Middle frontal gyrus (tissue), 1 donor: ENCODE measurements at regions not wholly inside any gene's neighbourhood (a gene's known extent, or its start where the extent isn't known, plus 50 kb on each side); places are given as distances from the start of the nearest gene placed in this dataset.

Source experiments
- DNase-seq: peaks from one replicate; pipeline ENCODE4 v3.0.0-alpha.2; 2015; ENCODE audit warnings: low spot score; ENCODE audit errors: extremely low spot score

GRCh38 chr12:67833602-67834001 lies 155.6 kb upstream of the IFNG-AS1 start:
- DNase-seq = no peak

- no peak for DNase-seq
Observed at GRCh38 chr12:67837876-67838275, 151.4 kb upstream of the IFNG-AS1 start.

GRCh38 chr12:67842124-67842523 lies 147.1 kb upstream of the IFNG-AS1 start:
- DNase-seq = no peak

- DNase-seq = no peak
Observed at GRCh38 chr12:67843257-67843656, 146.0 kb upstream of the IFNG-AS1 start.

- DNase-seq = peak; percentile 16
Observed at GRCh38 chr12:67852701-67853100, 136.5 kb upstream of the IFNG-AS1 start.

GRCh38 chr12:67853204-67853603 lies 136.0 kb upstream of the IFNG-AS1 start:
- DNase-seq = peak; percentile 50

GRCh38 chr12:67854351-67854750 lies 134.9 kb upstream of the IFNG-AS1 start:
- no peak for DNase-seq

- DNase-seq = no peak
Observed at GRCh38 chr12:67855103-67855502, 134.1 kb upstream of the IFNG-AS1 start.

- DNase-seq = no peak
Observed at GRCh38 chr12:67871231-67871630, 118.0 kb upstream of the IFNG-AS1 start.

- no peak for DNase-seq
Observed at GRCh38 chr12:67873355-67873754, 115.9 kb upstream of the IFNG-AS1 start.

GRCh38 chr12:67876305-67876915 lies 112.8 kb upstream of the IFNG-AS1 start:
- no peak for DNase-seq

GRCh38 chr12:67877727-67878126 lies 111.5 kb upstream of the IFNG-AS1 start:
- no peak for DNase-seq

GRCh38 chr12:67879937-67880336 lies 109.3 kb upstream of the IFNG-AS1 start:
- DNase-seq = no peak

GRCh38 chr12:67881565-67881964 lies 107.7 kb upstream of the IFNG-AS1 start:
- no peak for DNase-seq

GRCh38 chr12:67884596-67884995 lies 104.7 kb upstream of the IFNG-AS1 start:
- DNase-seq = no peak

- no peak for DNase-seq
Observed at GRCh38 chr12:67885375-67886169, 103.7 kb upstream of the IFNG-AS1 start.

GRCh38 chr12:67887065-67887464 lies 102.2 kb upstream of the IFNG-AS1 start:
- no peak for DNase-seq

- DNase-seq = no peak
Observed at GRCh38 chr12:67889931-67890330, 99.3 kb upstream of the IFNG-AS1 start.

GRCh38 chr12:67890726-67891258 lies 98.5 kb upstream of the IFNG-AS1 start:
- no peak for DNase-seq

- DNase-seq = no peak
Observed at GRCh38 chr12:67891596-67891995, 97.7 kb upstream of the IFNG-AS1 start.

- DNase-seq = no peak
Observed at GRCh38 chr12:67892259-67893021, 96.8 kb upstream of the IFNG-AS1 start.

- no peak for DNase-seq
Observed at GRCh38 chr12:67893022-67893580, 96.1 kb upstream of the IFNG-AS1 start.
